Kidney epithelial cell (primary cell): ENCODE measurements at regions not wholly inside any gene's neighbourhood (a gene's known extent, or its start where the extent isn't known, plus 50 kb on each side); places are given as distances from the start of the nearest gene placed in this dataset.

Experiments
- DNase-seq: peaks from one replicate; pipeline ENCODE4 v3.0.0-alpha.2; 2010; ENCODE audit warnings: low read depth
- H3K27me3 ChIP-seq: 2 replicates; pipeline ENCODE4 v1.6.0; 2011; ENCODE audit warnings: low read length; ENCODE audit not compliant: control insufficient read depth, insufficient read depth
- H3K36me3 ChIP-seq: 2 replicates; pipeline ENCODE4 v1.5.1; 2011; ENCODE audit warnings: low read length; ENCODE audit not compliant: control insufficient read depth, insufficient read depth
- H3K4me3 ChIP-seq: 2 replicates; pipeline ENCODE4 v1.5.1; 2011; ENCODE audit warnings: low read depth, mild to moderate bottlenecking, control low read depth, low read length
- TF ChIP-seq, protein P1 (sequence below): IDR thresholded peaks from 2 replicates; pipeline ENCODE4 v1.5.1; 2011; ENCODE audit warnings: mild to moderate bottlenecking, moderate library complexity, low read length, control low read depth, inconsistent platforms; ENCODE audit not compliant: insufficient read depth, poor library complexity, severe bottlenecking

DNA sequence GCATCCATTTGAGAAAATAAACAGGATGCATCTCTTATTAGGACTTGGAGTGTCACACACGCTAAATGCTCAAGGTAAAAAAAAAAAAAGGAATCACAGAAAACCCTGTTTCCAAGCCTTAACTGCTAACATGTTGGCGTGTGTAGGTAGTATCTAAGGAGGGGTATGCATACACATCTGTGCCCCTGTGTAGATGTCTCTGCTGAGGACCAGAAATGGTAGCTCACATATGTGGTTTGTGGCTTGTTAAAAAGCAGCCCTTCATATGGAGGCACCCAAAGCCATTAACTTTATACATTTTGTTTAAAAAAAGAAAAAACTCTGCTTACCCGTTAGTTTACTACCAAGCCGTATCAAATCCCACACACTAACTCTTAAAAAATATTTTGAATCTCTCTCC, 314.1 kb downstream of the SNAPC1 start:
- Histone ChIP-seq H3K36me3 (no peaks in the 10 kb centered on the region), H3K27me3 (no peaks in the 10 kb centered on the region), H3K4me3 (no peak overlapping the region)
- no peak for DNase-seq
- TF ChIP-seq, protein P1, sequence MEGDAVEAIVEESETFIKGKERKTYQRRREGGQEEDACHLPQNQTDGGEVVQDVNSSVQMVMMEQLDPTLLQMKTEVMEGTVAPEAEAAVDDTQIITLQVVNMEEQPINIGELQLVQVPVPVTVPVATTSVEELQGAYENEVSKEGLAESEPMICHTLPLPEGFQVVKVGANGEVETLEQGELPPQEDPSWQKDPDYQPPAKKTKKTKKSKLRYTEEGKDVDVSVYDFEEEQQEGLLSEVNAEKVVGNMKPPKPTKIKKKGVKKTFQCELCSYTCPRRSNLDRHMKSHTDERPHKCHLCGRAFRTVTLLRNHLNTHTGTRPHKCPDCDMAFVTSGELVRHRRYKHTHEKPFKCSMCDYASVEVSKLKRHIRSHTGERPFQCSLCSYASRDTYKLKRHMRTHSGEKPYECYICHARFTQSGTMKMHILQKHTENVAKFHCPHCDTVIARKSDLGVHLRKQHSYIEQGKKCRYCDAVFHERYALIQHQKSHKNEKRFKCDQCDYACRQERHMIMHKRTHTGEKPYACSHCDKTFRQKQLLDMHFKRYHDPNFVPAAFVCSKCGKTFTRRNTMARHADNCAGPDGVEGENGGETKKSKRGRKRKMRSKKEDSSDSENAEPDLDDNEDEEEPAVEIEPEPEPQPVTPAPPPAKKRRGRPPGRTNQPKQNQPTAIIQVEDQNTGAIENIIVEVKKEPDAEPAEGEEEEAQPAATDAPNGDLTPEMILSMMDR: no peak

GRCh38 chr14:62076825-62077605, 314.8 kb downstream of the SNAPC1 start:
- TF ChIP-seq, protein P1: no peak

DNA sequence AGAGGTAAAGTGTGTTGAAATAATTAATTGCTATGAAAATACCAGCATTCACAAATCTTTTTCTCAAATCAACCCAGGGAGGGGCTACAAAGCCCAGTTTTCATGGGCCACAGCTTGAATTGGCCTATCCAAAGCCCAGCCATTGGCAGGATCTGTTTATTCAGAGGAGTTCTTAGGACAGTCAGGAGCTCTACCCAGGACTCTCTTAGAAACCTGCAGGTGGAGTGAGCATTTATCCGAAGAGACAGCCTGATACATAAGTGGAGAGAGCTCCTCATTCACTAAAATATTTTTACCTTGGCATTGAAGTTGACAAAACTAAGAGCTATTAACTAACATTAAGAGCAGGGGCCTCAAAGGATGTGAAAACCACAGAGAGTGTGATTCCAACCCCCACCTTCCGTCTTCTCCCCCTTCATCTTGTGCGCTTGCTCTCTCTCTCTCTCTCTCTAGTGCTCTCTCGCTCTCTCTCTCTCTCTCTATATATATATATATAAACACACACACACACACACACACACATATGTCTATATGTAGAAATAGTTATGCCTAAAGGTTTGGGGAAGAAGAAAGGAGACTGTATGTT, 315.5 kb downstream of the SNAPC1 start:
- Histone ChIP-seq H3K36me3 (no peaks in the 10 kb centered on the region), H3K27me3 (no peaks in the 10 kb centered on the region), H3K4me3 (no peak overlapping the region)
- no peak for DNase-seq
- TF ChIP-seq, protein P1: no peak

More at GRCh38 chr14:62076825-62077605, 314.8 kb downstream of the SNAPC1 start:
- no peak for DNase-seq
- no peaks in the 10 kb centered on the region for H3K27me3 ChIP-seq
- H3K4me3 ChIP-seq: no peak overlapping the region
- H3K36me3 ChIP-seq: no peaks in the 10 kb centered on the region

DNA sequence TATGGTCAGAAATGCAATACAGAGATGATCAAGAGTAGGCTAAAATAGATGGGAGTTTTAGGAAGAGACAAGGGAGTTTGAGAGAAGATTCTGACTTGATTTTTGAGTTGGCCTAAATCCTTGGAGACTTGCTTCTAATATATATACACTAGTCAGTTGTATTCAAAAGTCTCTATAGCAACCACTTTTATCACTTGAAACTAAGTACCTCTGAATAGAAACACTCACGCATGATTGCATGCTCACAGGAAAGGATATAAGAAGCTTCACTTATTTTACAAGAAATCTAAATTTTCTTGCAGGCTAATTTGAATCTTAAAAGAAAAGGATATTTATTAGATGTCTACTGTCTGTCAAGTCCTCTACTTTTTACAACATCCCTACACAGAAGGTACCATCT, 316.8 kb downstream of the SNAPC1 start:
- no peaks in the 10 kb centered on the region for H3K27me3 ChIP-seq
- H3K4me3 ChIP-seq: no peak overlapping the region
- DNase-seq: no peak
- TF ChIP-seq, protein P1: no peak
- no peaks in the 10 kb centered on the region for H3K36me3 ChIP-seq

DNA sequence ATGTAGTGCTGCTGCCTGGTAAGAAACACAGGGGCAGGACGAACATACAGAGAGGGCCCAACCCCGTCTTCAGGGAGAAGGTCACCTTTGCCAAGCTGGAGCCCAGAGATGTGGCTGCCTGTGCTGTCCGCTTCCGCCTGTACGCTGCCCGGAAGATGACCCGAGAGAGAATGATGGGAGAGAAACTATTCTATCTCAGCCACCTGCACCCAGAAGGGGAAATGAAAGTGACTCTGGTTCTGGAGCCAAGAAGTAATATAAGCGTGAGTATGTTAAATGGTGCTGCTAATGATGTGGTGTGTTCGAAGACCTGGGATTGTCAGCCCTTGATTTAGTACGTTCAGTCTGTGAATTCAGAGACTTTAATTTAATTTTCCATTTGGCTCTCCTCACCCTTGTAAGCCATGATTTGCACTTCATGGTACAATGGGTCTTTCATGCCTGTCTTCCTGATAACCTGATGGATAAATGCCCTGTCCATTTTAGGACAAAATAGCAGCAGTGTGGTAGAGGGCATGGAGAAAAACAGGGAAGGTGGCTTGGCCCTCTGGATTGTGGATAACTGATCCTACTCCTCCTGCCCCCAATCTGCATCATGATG, 318.9 kb downstream of the SNAPC1 start:
- Histone ChIP-seq H3K36me3 (no peaks in the 10 kb centered on the region), H3K27me3 (no peaks in the 10 kb centered on the region), H3K4me3 (no peak overlapping the region)
- no peak for DNase-seq
- TF ChIP-seq, protein P1: no peak
